H1 (cell line): ENCODE measurements at regions not wholly inside any gene's neighbourhood (a gene's known extent, or its start where the extent isn't known, plus 50 kb on each side); places are given as distances from the start of the nearest gene placed in this dataset.

ENCODE experiments used
- CTCF ChIA-PET: fragments of 300-600 bp; sonication (Branson Sonifier 250); formaldehyde crosslinking; loops from one replicate; lab custom pipeline; 2021; ENCODE audit not compliant: partially characterized antibody; lab: Charles Lee
- POLR2A ChIA-PET: fragments of 300-600 bp; sonication (Branson Sonifier 250); formaldehyde crosslinking; loops from one replicate; lab custom pipeline; 2021; ENCODE audit warnings: inconsistent platforms; ENCODE audit not compliant: partially characterized antibody; lab: Charles Lee
- DNase-seq, 2 experiments: peaks; one replicate each; pipeline versions ENCODE4 v3.0.0 to v3.0.0-alpha.2; 2010 to 2022; ENCODE audit warnings: low spot score in 2 of 2, low read depth in 1 of 2, mixed read lengths in 1 of 2
- FAIRE-seq: peaks from 2 replicates; lab custom pipeline; 2011; peaks lifted over from hg19 to GRCh38; lab: Jason Lieb, UNC
- H2AFZ ChIP-seq: 2 replicates; pipeline ENCODE4 v1.8.1; 2012; ENCODE audit warnings: low read length, inconsistent platforms
- H2AK5ac ChIP-seq: 2 replicates; pipeline ENCODE4 v1.6.1; 2013; ENCODE audit warnings: low read depth, low read length
- H2BK120ac ChIP-seq: replicated peaks from 2 replicates; pipeline ENCODE3; 2013; ENCODE audit warnings: low read depth, low read length, inconsistent platforms
- H2BK12ac ChIP-seq: 2 replicates; pipeline ENCODE4 v1.6.1; 2013; ENCODE audit warnings: low read depth, low read length
- H2BK15ac ChIP-seq: 2 replicates; pipeline ENCODE4 v1.6.1; 2013; ENCODE audit warnings: low read length
- H2BK20ac ChIP-seq: 2 replicates; pipeline ENCODE4 v1.6.1; 2013; ENCODE audit warnings: low read length
- H2BK5ac ChIP-seq: 2 replicates; pipeline ENCODE4 v1.6.1; 2013; ENCODE audit warnings: low read depth, low read length
- H3K14ac ChIP-seq: 2 replicates; pipeline ENCODE4 v1.6.1; 2013; ENCODE audit warnings: inconsistent platforms; ENCODE audit not compliant: insufficient read length
- H3K18ac ChIP-seq: 2 replicates; pipeline ENCODE4 v1.6.1; 2013; ENCODE audit warnings: low read length; ENCODE audit errors: extremely low read depth
- H3K23ac ChIP-seq: 2 replicates; pipeline ENCODE4 v1.6.1; 2013; ENCODE audit warnings: inconsistent platforms; ENCODE audit not compliant: insufficient read length
- H3K23me2 ChIP-seq: 2 replicates; pipeline ENCODE4 v1.6.1; 2013; ENCODE audit warnings: low read depth, low read length
- H3K27ac ChIP-seq: 2 replicates; pipeline ENCODE4 v1.6.1; 2011; ENCODE audit warnings: low read depth, low read length, inconsistent platforms
- H3K27me3 ChIP-seq, 4 experiments: replicated peaks in 1 of 4; 1 replicate in 1 of 4; 2 replicates in 3 of 4; pipeline versions ENCODE4 v1.6.1 to v1.8.1; 2011 to 2013; ENCODE audit warnings: low read length in 3 of 4, mild to moderate bottlenecking in 3 of 4, inconsistent platforms in 2 of 4, mixed read lengths in 2 of 4, moderate library complexity in 1 of 4; ENCODE audit not compliant: control insufficient read depth in 3 of 4, insufficient read depth in 3 of 4; ENCODE audit errors: extremely low read depth in 1 of 4
- H3K36me3 ChIP-seq, 4 experiments: 2 replicates each; pipeline versions ENCODE4 v1.6.1 to v1.8.1; 2011 to 2013; ENCODE audit warnings: mild to moderate bottlenecking in 4 of 4, low read length in 3 of 4, moderate library complexity in 2 of 4, control low read depth in 1 of 4, inconsistent platforms in 1 of 4; ENCODE audit not compliant: insufficient read depth in 4 of 4, control insufficient read depth in 2 of 4
- H3K4ac ChIP-seq: replicated peaks from 2 replicates; pipeline ENCODE3; 2013; ENCODE audit warnings: low read length, low read depth, mixed read lengths, inconsistent platforms; ENCODE audit not compliant: insufficient read length
- H3K4me1 ChIP-seq, 4 experiments: replicated peaks in 1 of 4; 1 replicate in 1 of 4; 2 replicates in 3 of 4; pipeline versions ENCODE4 v1.6.1 to v1.8.1; 2011 to 2013; ENCODE audit warnings: low read length in 3 of 4, inconsistent platforms in 2 of 4, mixed read lengths in 1 of 4; ENCODE audit not compliant: insufficient read depth in 4 of 4, control insufficient read depth in 3 of 4
- H3K4me2 ChIP-seq, 2 experiments: 2 replicates each; pipeline versions ENCODE4 v1.6.1 to v1.8.1; 2011 to 2013; ENCODE audit warnings: low read depth in 2 of 2, low read length in 2 of 2, control low read depth in 1 of 2, inconsistent platforms in 1 of 2, mild to moderate bottlenecking in 1 of 2; ENCODE audit not compliant: insufficient read depth in 1 of 2
- H3K4me3 ChIP-seq, 4 experiments: fragments of 200-600, 300-600 bp in 1 of 4; sonication (generic), shearing (Covaris generic), sonication (Bioruptor Twin) in 1 of 4; 2 replicates each; pipeline versions ENCODE4 v1.5.1 to v1.8.1; 2011 to 2016; ENCODE audit warnings: low read length in 4 of 4, low read depth in 3 of 4, control low read depth in 2 of 4, inconsistent platforms in 2 of 4, mild to moderate bottlenecking in 2 of 4, mixed read lengths in 1 of 4, moderate library complexity in 1 of 4; ENCODE audit not compliant: insufficient read depth in 2 of 4; ENCODE audit errors: extremely low read depth in 1 of 4
- H3K56ac ChIP-seq: replicated peaks from 2 replicates; pipeline ENCODE3; 2013; ENCODE audit warnings: low read depth, mild to moderate bottlenecking, mixed read lengths, low read length, inconsistent platforms; ENCODE audit not compliant: insufficient read length
- H3K79me1 ChIP-seq: 2 replicates; pipeline ENCODE4 v1.6.1; 2013; ENCODE audit warnings: low read depth, low read length, control low read depth
- H3K79me2 ChIP-seq, 2 experiments: 2 replicates each; pipeline versions ENCODE4 v1.6.1 to v1.8.1; 2012 to 2013; ENCODE audit warnings: low read length in 2 of 2, mild to moderate bottlenecking in 2 of 2, inconsistent platforms in 1 of 2; ENCODE audit not compliant: insufficient read depth in 2 of 2, control insufficient read depth in 1 of 2
- H3K9ac ChIP-seq, 4 experiments: replicated peaks in 1 of 4; 1 replicate in 1 of 4; 2 replicates in 3 of 4; pipeline versions ENCODE4 v1.6.1 to v1.8.1; 2011 to 2013; ENCODE audit warnings: low read depth in 3 of 4, low read length in 3 of 4, control low read depth in 2 of 4, mild to moderate bottlenecking in 2 of 4, moderate library complexity in 2 of 4, inconsistent platforms in 1 of 4; ENCODE audit errors: extremely low read depth in 1 of 4
- H3K9me3 ChIP-seq, 2 experiments: 2 replicates each; pipeline versions ENCODE4 v1.6.1 to v1.8.1; 2012 to 2013; ENCODE audit warnings: mild to moderate bottlenecking in 2 of 2, moderate library complexity in 2 of 2, control low read depth in 1 of 2, inconsistent platforms in 1 of 2, low read depth in 1 of 2, low read length in 1 of 2, mixed read lengths in 1 of 2; ENCODE audit not compliant: insufficient read depth in 2 of 2
- H4K20me1 ChIP-seq, 2 experiments: replicated peaks in 1 of 2; 2 replicates each; pipeline versions ENCODE3 to v1.8.1; 2011 to 2013; ENCODE audit warnings: inconsistent platforms in 2 of 2, low read length in 2 of 2, mild to moderate bottlenecking in 1 of 2; ENCODE audit not compliant: insufficient read depth in 2 of 2, control insufficient read depth in 1 of 2
- H4K5ac ChIP-seq: 2 replicates; pipeline ENCODE4 v1.6.1; 2013; ENCODE audit warnings: low read length, low read depth, mixed read lengths, inconsistent platforms; ENCODE audit not compliant: insufficient read length
- H4K8ac ChIP-seq: 2 replicates; pipeline ENCODE4 v1.8.0; 2013; ENCODE audit warnings: mild to moderate bottlenecking, moderate library complexity, low read length, inconsistent platforms; ENCODE audit not compliant: insufficient read depth; ENCODE audit errors: extremely low read depth
- H4K91ac ChIP-seq: replicated peaks from 2 replicates; pipeline ENCODE3; 2013; ENCODE audit warnings: low read length, mixed read lengths, inconsistent platforms; ENCODE audit not compliant: insufficient read length
- CEBPB ChIP-seq: IDR thresholded peaks from 2 replicates; pipeline ENCODE4 v1.6.1; 2012; ENCODE audit warnings: low read depth, low read length
- CTBP2 ChIP-seq: IDR thresholded peaks from 2 replicates; pipeline ENCODE4 v1.7.0; 2011; ENCODE audit warnings: borderline replicate concordance, mild to moderate bottlenecking, moderate library complexity, mixed read lengths, low read length; ENCODE audit not compliant: insufficient read depth, insufficient read length
- CTCF ChIP-seq, 3 experiments: IDR thresholded peaks; 1 replicate in 2 of 3; 2 replicates in 1 of 3; pipeline versions ENCODE4 v1.5.1 to v1.6.1; 2011; ENCODE audit warnings: low read length in 3 of 3, mild to moderate bottlenecking in 3 of 3, inconsistent platforms in 2 of 3, low read depth in 1 of 3, moderate library complexity in 1 of 3; ENCODE audit not compliant: insufficient read depth in 1 of 3; ENCODE audit errors: control extremely low read depth in 1 of 3
- FOSL1 ChIP-seq: IDR thresholded peaks from 2 replicates; pipeline ENCODE4 v1.6.1; 2011; ENCODE audit warnings: mild to moderate bottlenecking, low read depth, low read length, moderate library complexity; ENCODE audit not compliant: insufficient read depth
- MAFK ChIP-seq: IDR thresholded peaks from 2 replicates; pipeline ENCODE4 v1.6.1; 2012; ENCODE audit warnings: low read depth, mild to moderate bottlenecking, improper control_type of control experiment, low read length
- MAX ChIP-seq: IDR thresholded peaks from 2 replicates; pipeline ENCODE4 v1.6.1; 2012; ENCODE audit warnings: inconsistent platforms
- POLR2A ChIP-seq, 2 experiments: IDR thresholded peaks; 1 replicate in 1 of 2; 2 replicates in 1 of 2; pipeline ENCODE4 v1.6.1; 2011; ENCODE audit warnings: low read depth in 2 of 2, low read length in 2 of 2, mild to moderate bottlenecking in 2 of 2; ENCODE audit errors: control extremely low read depth in 1 of 2
- POLR2AphosphoS5 ChIP-seq: IDR thresholded peaks from 2 replicates; pipeline ENCODE4 v1.6.1; 2011; ENCODE audit warnings: low read depth, low read length
- RFX5 ChIP-seq: IDR thresholded peaks from 2 replicates; pipeline ENCODE4 v1.6.1; 2011; ENCODE audit warnings: low read depth, low read length, improper control_type of control experiment, borderline replicate concordance
- SP2 ChIP-seq: IDR thresholded peaks from 2 replicates; pipeline ENCODE4 v1.6.1; 2012; ENCODE audit warnings: mild to moderate bottlenecking, low read length, inconsistent platforms
- SP4 ChIP-seq: IDR thresholded peaks from 2 replicates; pipeline ENCODE4 v1.6.1; 2012; ENCODE audit warnings: low read length, inconsistent platforms
- TAF1 ChIP-seq: IDR thresholded peaks from 2 replicates; pipeline ENCODE4 v1.6.1; 2011; ENCODE audit warnings: mild to moderate bottlenecking, low read depth, low read length
- TAF7 ChIP-seq: optimal IDR thresholded peaks from 2 replicates; pipeline ENCODE3; 2011; ENCODE audit warnings: low read depth, mild to moderate bottlenecking, inconsistent platforms, low read length, moderate library complexity, borderline replicate concordance
- WGBS, 2 experiments: shearing (Covaris generic) in 1 of 2; methylation state at CpG; one replicate each; pipeline versions ENCODE4 v1.1.6 to v1.1.7; 2013 to 2015; ENCODE audit warnings: low lambda C conversion rate in 2 of 2, mixed read lengths in 2 of 2, inconsistent platforms in 1 of 2, low coverage in 1 of 2, missing lambda C conversion rate in 1 of 2; ENCODE audit not compliant: insufficient replicate concordance in 2 of 2, insufficient coverage in 1 of 2, insufficient read length in 1 of 2; ENCODE audit errors: extremely low coverage in 1 of 2, missing lambda C conversion rate in 1 of 2; 5-methylcytosine and 5-hydroxymethylcytosine counted together

- Histone ChIP-seq H2BK15ac (no peak overlapping the region), H3K79me2 (no peaks in the 10 kb centered on the region), H3K4me3 (no peak overlapping the region), H3K79me1 (no peaks in the 10 kb centered on the region), H3K27me3 (no peaks in the 10 kb centered on the region), H2BK120ac (no peak overlapping the region), H3K4me2 (no peak overlapping the region), H2BK20ac (no peak overlapping the region), H3K18ac (no peak overlapping the region), H3K23ac (no peak overlapping the region), H3K14ac (no peak overlapping the region), H3K36me3 (no peaks in the 10 kb centered on the region), H3K9me3 (peaks cover 0 to 4% of the 10 kb centered on the region in 2 experiments; a peak in 1 of 4 replicates), H3K4ac (no peak overlapping the region), H3K23me2 (0 out of 2 replicates have a peak, but pooled peaks cover 4% of the 10 kb centered on the region), H2AFZ (no peak overlapping the region), H2BK5ac (no peak overlapping the region; the same call in 1 of the 2 replicates), H4K91ac (peak overlapping the region; percentile 10), H3K27ac (no peak overlapping the region), H4K20me1 (no peaks in the 10 kb centered on the region), H3K9ac (no peak overlapping the region), H2BK12ac (0 out of 2 replicates have a peak overlapping the region, but pooled peaks have one; percentile 14), H3K56ac (no peak overlapping the region), H4K5ac (no peak overlapping the region), H2AK5ac (peak overlapping the region; percentile 39; the same call in 1 of the 2 replicates), H3K4me1 (no peaks in the 10 kb centered on the region; a peak in 2 of 7 replicates), H4K8ac (no peak overlapping the region)
- WGBS, 2 experiments: 87% methylated on average over 7 of the region's 7 CpGs; no CpG with 5 or more reads in 1 of the 2 experiments
- ChIA-PET CTCF (no interaction called here), POLR2A (no interaction called here)
- DNase-seq (no peak), FAIRE-seq (no peak)
- TF ChIP-seq FOSL1 (no peak), CTBP2 (no peak), POLR2AphosphoS5 (no peak), POLR2A (IDR thresholded peaks at IDR 0.05; ENCODE audit: control extremely low read depth in 1 of 2, low read depth in 2 of 2, low read length in 2 of 2) (no peak), CEBPB (no peak), RFX5 (no peak), TAF7 (no peak), CTCF (IDR thresholded peaks at IDR 0.05; ENCODE audit: control extremely low read depth in 1 of 3, insufficient read depth in 1 of 3, low read depth in 1 of 3, low read length in 3 of 3) (no peak), SP2 (no peak), TAF1 (no peak), MAFK (no peak), MAX (no peak), SP4 (no peak)
Observed at GRCh38 chr10:131620904-131621303, 279.9 kb upstream of the PPP2R2D start.
